ENCODE measurements at regions not wholly inside any gene's neighbourhood (a gene's known extent, or its start where the extent isn't known, plus 50 kb on each side); places are given as distances from the start of the nearest gene placed in this dataset.

DNA sequence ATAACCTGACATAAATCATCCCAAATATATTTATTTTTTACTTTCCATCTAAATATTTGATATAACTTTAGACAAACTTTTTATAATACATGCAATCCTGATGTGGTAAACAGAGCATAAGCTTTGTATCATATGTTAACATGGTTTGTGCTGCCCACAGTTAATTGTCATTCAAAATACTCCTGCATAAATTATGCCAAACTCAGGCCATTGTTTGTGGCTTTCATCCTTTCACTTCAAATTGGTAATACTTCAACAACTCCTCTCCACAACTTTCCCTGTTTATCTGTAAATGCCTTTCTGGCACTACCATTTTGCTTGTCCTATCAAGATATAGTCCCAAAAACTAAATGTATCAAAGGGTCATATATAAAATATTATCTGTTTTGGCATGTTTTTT lies 586.7 kb downstream of the HINT1 start:
- DNase-seq (ENCODE audit: low spot score in 2 of 2) = no peak
- Histone ChIP-seq H3K9me3 (peaks cover 0 to 9% (median 0%) of the 10 kb centered on the region in 4 donors), H3K4me3 (no peak overlapping the region), H3K36me3 (no peaks in the 10 kb centered on the region), H3K4me1 (no peaks in the 10 kb centered on the region), H3K27me3 (no peaks in the 10 kb centered on the region), H3K27ac (no peak overlapping the region)
- no peak for TF ChIP-seq POLR2A (IDR thresholded peaks at IDR 0.05)
- TF ChIP-seq, protein P1, sequence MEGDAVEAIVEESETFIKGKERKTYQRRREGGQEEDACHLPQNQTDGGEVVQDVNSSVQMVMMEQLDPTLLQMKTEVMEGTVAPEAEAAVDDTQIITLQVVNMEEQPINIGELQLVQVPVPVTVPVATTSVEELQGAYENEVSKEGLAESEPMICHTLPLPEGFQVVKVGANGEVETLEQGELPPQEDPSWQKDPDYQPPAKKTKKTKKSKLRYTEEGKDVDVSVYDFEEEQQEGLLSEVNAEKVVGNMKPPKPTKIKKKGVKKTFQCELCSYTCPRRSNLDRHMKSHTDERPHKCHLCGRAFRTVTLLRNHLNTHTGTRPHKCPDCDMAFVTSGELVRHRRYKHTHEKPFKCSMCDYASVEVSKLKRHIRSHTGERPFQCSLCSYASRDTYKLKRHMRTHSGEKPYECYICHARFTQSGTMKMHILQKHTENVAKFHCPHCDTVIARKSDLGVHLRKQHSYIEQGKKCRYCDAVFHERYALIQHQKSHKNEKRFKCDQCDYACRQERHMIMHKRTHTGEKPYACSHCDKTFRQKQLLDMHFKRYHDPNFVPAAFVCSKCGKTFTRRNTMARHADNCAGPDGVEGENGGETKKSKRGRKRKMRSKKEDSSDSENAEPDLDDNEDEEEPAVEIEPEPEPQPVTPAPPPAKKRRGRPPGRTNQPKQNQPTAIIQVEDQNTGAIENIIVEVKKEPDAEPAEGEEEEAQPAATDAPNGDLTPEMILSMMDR (IDR thresholded peaks at IDR 0.05) = no peak
- no peak for TF ChIP-seq EP300 (IDR thresholded peaks at IDR 0.05)

- Histone ChIP-seq H3K4me3 (no peak overlapping the region), H3K36me3 (no peaks in the 10 kb centered on the region), H3K4me1 (no peaks in the 10 kb centered on the region), H3K27me3 (no peaks in the 10 kb centered on the region), H3K27ac (no peak overlapping the region), H3K9me3 (no peaks in the 10 kb centered on the region)
- DNase-seq (ENCODE audit: low spot score in 2 of 2) = no peak
- no peak for TF ChIP-seq POLR2A (IDR thresholded peaks at IDR 0.05)
- TF ChIP-seq EP300 (IDR thresholded peaks at IDR 0.05) = no peak
- TF ChIP-seq, protein P1 (IDR thresholded peaks at IDR 0.05) = no peak
Observed at GRCh38 chr5:130571076-130571475, 594.0 kb downstream of the HINT1 start.

GRCh38 chr5:130568791-130569190 lies 596.3 kb downstream of the HINT1 start:
- TF ChIP-seq EP300 (IDR thresholded peaks at IDR 0.05) (no peak), POLR2A (IDR thresholded peaks at IDR 0.05) (no peak)
- TF ChIP-seq, protein P1 (IDR thresholded peaks at IDR 0.05) = no peak
- Histone ChIP-seq H3K36me3 (no peaks in the 10 kb centered on the region), H3K4me3 (no peak overlapping the region), H3K9me3 (no peaks in the 10 kb centered on the region), H3K27ac (no peak overlapping the region), H3K27me3 (no peaks in the 10 kb centered on the region), H3K4me1 (no peaks in the 10 kb centered on the region)
- no peak for DNase-seq (ENCODE audit: low spot score in 2 of 2)
- 59 to 61% methylated on average over 1 of the region's 1 CpG for WGBS, 2 donors

DNA sequence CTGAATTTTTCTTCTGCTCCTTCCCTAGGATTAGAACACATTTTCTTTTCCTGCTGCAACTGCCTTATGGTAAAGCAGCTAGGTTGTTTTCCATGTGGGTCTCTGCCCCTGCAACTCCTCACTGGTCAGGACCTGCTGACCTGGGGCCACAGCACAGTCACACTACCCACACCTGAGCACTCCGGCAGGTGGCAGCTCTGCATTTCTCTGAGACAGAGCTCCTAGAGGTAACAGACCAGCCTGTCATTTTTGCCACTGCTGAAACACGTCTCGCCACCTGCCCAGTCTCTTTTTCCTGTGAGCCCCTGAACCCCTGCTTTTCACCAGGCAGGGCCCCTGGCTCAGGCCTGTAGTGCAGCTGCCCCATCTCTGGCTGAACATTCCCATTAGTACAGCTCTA lies 609.6 kb downstream of the HINT1 start:
- Histone ChIP-seq H3K27me3 (no peaks in the 10 kb centered on the region), H3K9me3 (peaks cover 0 to 9% (median 0%) of the 10 kb centered on the region in 4 donors), H3K4me1 (no peaks in the 10 kb centered on the region), H3K36me3 (no peaks in the 10 kb centered on the region), H3K27ac (no peak overlapping the region), H3K4me3 (no peak overlapping the region)
- 90 to 94% methylated on average over 3 of the region's 3 CpGs for WGBS, 2 donors
- no peak for DNase-seq (ENCODE audit: low spot score in 2 of 2)
- TF ChIP-seq EP300 (IDR thresholded peaks at IDR 0.05) (no peak), POLR2A (IDR thresholded peaks at IDR 0.05) (no peak)
- TF ChIP-seq, protein P1 (IDR thresholded peaks at IDR 0.05) = no peak

- TF ChIP-seq, protein P1 (IDR thresholded peaks at IDR 0.05) = no peak
- TF ChIP-seq EP300 (IDR thresholded peaks at IDR 0.05) (no peak), POLR2A (IDR thresholded peaks at IDR 0.05) (no peak)
- no peaks in the 10 kb centered on the region for H3K36me3 ChIP-seq
- H3K4me1 ChIP-seq = no peaks in the 10 kb centered on the region
- WGBS, 2 donors = 65 to 69% methylated on average over 2 of the region's 2 CpGs
- H3K4me3 ChIP-seq = no peak overlapping the region
- H3K27me3 ChIP-seq = no peaks in the 10 kb centered on the region
- no peak overlapping the region for H3K27ac ChIP-seq
- no peaks in the 10 kb centered on the region for H3K9me3 ChIP-seq
- DNase-seq (ENCODE audit: low spot score in 2 of 2) = no peak
Observed at GRCh38 chr5:130550562-130550928, 614.5 kb downstream of the HINT1 start.
